GM13977 (cell line): ENCODE measurements at regions not wholly inside any gene's neighbourhood (a gene's known extent, or its start where the extent isn't known, plus 50 kb on each side); places are given as distances from the start of the nearest gene placed in this dataset.

Experiments used
- DNase-seq: peaks from one replicate; pipeline ENCODE4 v3.0.0; 2012; ENCODE audit warnings: low spot score
- CTCF ChIP-seq: IDR thresholded peaks from 2 replicates; pipeline ENCODE4 v1.5.1; 2012; ENCODE audit warnings: mild to moderate bottlenecking, control low read depth; ENCODE audit not compliant: insufficient read depth; ENCODE audit errors: extremely low read depth, missing control alignments
- in situ Hi-C: fragments of 300-500 bp; cut with MboI; formaldehyde crosslinking; loops from one replicate; pipeline ENCODE4 v1.12.0; 2022; ENCODE audit warnings: low sequenced_read_pairs, low pct_unique_long_range_greater_than_20kb, mixed read lengths, inconsistent platforms; ENCODE audit not compliant: unreplicated experiment

GRCh38 chr3:20810555-20810954 lies 624.5 kb upstream of the SGO1 start:
- in situ Hi-C loops: no loop called here

GRCh38 chr3:20809356-20809755 lies 623.4 kb upstream of the SGO1 start:
- no peak for DNase-seq
- TF ChIP-seq CTCF: no peak
- in situ Hi-C loops: no loop called here

More at GRCh38 chr3:20810555-20810954, 624.5 kb upstream of the SGO1 start:
- no peak for DNase-seq
- TF ChIP-seq CTCF: no peak

- TF ChIP-seq CTCF: no peak
- in situ Hi-C loops: no loop called here
- DNase-seq: no peak
Measured at GRCh38 chr3:20808864-20809263, 622.9 kb upstream of the SGO1 start.

- TF ChIP-seq CTCF: no peak
- DNase-seq: no peak
- in situ Hi-C loops: no loop called here
Measured at GRCh38 chr3:20798666-20799065, 612.7 kb upstream of the SGO1 start.

- no peak for DNase-seq
- no peak for TF ChIP-seq CTCF
- in situ Hi-C loops: no loop called here
Measured at GRCh38 chr3:20787005-20787404, 601.0 kb upstream of the SGO1 start.

- no peak for TF ChIP-seq CTCF
- in situ Hi-C loops: no loop called here
- no peak for DNase-seq
Measured at GRCh38 chr3:20776692-20777091, 590.7 kb upstream of the SGO1 start.

- TF ChIP-seq CTCF: no peak
- in situ Hi-C loops: no loop called here
- no peak for DNase-seq
Measured at GRCh38 chr3:20776286-20776685, 590.3 kb upstream of the SGO1 start.
